GM19452 (cell line): ENCODE measurements at regions not wholly inside any gene's neighbourhood (a gene's known extent, or its start where the extent isn't known, plus 50 kb on each side); places are given as distances from the start of the nearest gene placed in this dataset.
"Not testable (repeated sequence)": the region's sequence is repeated elsewhere in the genome, so short reads cannot be mapped to it uniquely, and the experiment has no call there.

Experiments used
- ATAC-seq: cut with Tn5 transposase; IDR thresholded peaks from one replicate; pipeline ENCODE4 v1.9.1; 2021; ENCODE audit not compliant: unreplicated experiment

DNA sequence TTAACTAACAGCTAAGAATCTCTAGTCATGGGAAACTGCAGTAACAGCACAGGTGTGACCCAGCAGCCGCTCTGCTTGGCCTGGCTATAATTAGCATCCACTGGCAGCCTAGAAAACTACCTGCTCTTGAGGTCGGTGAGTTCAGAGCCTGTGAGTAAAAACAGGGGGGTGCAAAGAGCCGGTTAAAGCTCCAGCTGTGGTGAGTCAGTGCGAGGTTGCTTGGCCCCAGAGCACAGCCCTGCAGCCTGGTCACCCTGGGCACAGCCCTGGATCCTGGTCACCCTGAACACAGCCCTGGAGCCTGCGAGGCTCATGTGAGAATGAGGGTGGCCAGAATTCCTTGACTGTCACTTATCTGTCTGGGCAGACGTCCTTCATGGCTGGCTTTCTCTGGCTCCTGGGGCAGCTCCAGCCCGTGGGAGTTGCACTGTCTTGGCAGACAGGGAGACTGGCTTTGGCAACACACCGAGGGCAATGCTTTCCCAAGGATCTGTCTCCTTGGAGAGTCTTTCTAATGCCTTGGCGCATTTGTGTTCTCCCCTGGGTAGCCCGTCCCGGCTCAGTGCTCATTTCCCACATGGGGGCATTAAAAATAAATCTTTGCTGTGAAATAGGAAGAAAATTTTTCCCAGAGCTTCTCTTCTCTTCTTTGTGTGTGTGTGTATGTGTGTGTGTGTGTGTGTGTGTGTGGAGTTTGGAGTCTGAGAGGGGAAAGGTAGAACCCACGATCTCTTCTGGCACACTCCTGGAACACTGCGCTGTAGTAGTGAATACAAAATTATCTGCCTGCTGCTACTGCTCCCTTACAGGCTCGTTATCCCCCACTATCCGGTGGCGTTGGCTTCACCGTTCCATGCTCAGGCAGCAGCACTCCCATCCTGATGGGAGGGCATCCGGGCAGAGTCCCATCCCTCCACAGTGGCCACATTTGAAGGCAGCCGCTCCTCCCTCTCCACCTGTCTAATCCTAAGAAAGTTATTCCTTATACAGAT is 250.2 kb upstream of the MEX3C start:
- no peak for ATAC-seq

DNA sequence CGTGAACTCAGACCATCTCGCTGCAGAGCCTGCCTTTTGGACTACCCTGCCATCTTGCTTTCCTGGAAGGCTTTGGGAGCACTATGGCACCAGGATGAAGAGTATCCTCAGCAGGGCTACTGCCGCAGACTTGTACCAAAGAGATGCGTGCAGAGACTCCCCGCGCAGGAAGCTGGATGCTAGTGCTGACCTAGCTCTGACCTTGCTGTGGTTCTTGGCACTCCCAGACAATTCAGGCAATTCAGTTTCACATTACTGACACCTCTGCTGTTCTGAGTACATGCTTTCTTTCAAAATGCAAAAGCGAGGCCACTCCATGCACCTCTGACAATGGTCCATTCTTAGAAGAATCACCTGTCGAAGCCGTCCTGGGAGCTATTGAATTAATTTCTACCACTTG is 251.5 kb upstream of the MEX3C start:
- ATAC-seq, result no peak

- ATAC-seq, result no peak
These were observed 256.1 kb upstream of the MEX3C start for GRCh38 chr18:51453594-51453993.

DNA sequence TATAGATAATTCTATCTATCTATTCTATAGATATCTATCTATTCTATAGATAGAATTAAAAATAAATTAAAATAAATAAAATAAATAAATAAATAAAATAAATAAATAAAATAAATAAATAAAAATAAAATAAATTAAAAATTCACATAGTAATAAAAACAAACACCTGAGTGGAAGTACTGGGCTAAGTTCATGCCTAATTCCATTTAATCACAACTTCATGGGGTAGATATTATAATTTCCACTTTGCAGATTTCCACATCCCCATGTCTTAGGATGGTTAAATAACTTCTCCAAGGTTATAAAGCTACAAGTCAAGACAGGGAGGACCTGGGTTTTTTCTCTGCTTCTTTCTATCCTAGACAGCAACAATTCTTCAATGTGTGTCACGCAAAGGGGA is 261.4 kb upstream of the MEX3C start:
- ATAC-seq, result no peak

DNA sequence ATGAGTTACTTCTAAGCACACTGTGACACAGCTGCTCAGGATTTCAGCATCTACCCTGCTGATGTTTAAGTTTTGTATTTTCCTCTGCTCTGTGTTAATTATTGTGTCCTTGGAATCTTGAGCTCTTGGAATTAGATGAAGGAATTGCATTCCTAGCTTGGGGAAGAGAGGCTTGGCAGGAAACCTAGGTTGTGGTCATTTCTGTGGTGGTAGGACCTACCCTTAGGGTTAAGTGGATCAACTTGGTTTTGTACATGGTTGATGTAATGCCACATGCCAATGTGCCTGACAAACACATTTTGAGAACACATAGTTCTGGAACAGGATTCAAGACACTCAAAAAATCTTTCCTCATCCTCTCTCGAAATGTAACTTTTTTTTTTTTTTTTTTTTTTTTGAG is 264.5 kb upstream of the MEX3C start:
- ATAC-seq, result no peak

GRCh38 chr18:51463483-51464136 is 266.1 kb upstream of the MEX3C start:
- no peak for ATAC-seq

DNA sequence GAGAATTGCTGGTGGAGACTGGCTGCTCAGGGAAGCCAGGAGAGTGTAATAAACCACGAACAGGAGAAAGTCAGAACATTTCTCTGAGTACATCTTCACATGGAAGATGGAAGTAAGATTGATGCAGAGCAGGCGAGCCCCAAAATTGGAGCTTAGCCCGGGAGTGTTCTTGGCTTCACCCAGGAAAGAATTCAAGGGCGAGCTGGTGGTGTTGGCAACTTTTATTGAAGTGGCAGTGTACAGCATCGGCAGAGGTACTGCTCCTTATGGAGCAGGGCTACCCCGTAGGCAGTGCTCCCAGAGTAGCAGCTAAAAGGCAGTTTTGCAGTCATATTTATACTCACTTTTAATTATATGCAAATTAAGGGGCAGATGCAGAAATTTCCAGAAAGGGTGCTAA is 281.4 kb upstream of the MEX3C start:
- ATAC-seq, result no peak

- no peak for ATAC-seq
These were observed 282.3 kb upstream of the MEX3C start for GRCh38 chr18:51479736-51480135.

DNA sequence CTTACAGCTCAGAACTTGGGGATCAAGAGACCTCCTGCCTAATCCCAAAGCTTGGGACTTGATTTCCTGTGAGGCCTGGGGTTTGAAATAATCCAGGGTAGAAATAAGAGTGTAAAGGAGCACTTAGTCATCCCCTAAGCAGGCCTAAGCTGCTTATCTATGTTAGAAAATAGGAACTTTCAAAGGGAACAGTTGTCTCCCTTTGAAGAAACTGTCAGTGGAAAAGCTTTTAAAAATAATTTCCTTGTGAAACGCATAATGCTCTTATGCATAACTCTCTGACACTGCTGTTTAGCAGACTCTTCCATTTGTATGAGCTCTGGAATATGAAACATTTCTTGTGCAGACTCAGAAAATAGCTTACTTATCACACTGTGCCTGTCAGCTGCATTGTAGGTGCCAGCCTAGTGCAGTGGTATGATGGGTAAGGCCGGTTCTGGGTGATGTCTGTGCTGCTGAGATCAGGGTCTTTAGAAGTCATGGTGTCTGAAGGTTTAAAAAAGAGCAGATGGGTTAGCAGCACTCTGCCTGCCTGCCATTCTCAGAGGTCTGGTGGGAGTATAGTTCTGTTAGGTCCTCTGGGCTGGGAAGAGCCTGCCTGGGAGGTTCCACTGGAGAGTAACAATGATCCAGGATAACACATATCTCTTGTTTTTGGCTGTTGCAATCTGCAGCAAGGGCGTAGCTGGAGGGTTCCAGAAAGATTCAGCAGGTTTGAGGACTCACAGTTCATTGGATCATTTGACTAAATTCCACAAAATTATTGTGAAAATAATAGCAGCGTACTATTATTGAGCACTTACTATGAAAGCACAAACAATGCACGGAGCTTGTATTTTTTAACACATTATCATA is 283.2 kb upstream of the MEX3C start:
- ATAC-seq, result no peak

- no peak for ATAC-seq
These were observed 289.4 kb upstream of the MEX3C start for GRCh38 chr18:51486735-51487366.

GRCh38 chr18:51490417-51490816 is 292.9 kb upstream of the MEX3C start:
- ATAC-seq, result no peak

GRCh38 chr18:51490860-51491259 is 293.4 kb upstream of the MEX3C start:
- ATAC-seq, result no peak

- no peak for ATAC-seq
These were observed 294.3 kb upstream of the MEX3C start for GRCh38 chr18:51491678-51492372.

GRCh38 chr18:51498085-51498855 is 300.8 kb upstream of the MEX3C start:
- no peak for ATAC-seq

DNA sequence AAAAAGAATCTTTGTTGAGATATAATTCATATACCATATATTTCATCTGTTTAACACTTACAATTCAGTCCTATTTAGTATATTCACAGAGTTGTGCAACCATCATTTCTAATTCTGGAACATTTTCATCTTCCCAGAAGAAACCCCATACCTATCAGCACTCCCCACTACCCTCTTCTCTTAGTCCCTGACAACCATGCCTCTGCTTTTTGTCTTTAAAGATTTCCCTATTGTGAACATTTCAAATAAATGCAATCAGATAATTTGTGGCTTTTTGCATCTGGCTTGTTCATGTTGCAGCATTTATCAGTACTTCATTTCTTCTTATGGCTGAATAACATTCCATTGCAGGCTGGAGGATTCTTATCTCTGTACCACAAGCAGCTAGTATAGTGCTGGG is 305.9 kb upstream of the MEX3C start:
- ATAC-seq, result no peak

DNA sequence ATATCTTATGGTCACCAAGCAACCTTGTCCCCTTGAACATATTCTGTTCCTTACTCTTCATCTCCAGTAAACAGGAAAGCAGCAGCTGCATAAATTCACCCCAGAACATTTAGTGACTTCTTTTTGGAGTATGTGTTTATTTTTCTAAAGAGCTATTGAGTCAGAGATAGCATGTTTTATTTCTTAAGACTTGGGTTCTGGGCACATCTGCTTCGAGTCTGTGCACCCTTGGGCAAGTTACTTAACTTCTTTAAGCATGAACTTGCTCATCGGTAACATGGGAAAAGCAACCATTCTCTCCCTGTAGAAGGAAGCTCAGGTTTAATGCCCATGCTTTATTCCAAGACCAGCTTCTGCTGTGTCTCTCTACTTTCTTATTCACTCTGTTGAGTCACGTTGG is 309.3 kb upstream of the MEX3C start:
- ATAC-seq, result no peak

- ATAC-seq, result not testable (repeated sequence)
These were observed 310.9 kb upstream of the MEX3C start for GRCh38 chr18:51508410-51508809.

DNA sequence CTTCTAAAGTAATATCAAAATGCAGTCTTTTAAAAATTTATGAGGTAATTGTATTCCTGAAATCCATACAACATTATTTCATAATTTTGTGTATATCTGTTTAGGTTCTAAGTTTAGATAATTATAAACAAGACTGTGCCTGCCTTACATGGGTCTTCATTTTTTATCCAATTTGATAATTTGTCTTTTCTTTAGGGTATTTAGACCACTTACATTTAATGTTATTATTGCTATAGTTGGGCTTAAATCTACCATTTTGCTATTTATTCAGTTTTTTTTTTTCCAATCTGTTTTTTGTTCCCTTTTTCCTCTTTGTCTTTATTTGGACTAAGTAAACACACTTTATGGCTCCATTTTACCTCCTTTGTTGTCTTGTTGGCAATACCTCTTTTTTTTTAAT is 312.5 kb upstream of the MEX3C start:
- no peak for ATAC-seq

DNA sequence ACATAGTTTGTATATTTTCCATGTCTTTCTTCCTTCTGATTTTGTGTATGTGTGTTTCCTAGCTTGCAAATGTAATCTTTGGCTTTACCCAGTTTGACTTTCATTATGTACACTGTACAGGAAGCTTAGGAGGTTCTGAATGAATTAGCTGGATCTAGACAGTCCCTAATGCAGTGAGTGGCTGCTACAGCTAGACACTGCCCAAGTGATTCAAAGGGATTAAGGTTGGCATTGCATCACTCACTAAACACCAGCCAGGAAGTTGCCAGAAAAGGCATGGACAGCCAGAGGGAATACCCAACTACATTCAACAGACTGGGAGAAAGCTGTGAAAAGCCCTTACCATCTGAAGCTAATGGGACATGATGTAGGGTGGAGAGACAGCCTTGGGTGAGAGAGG is 316.0 kb upstream of the MEX3C start:
- no peak for ATAC-seq

GRCh38 chr18:51514128-51514527 is 316.6 kb upstream of the MEX3C start:
- ATAC-seq, result no peak
